GM12891 (cell line): ENCODE measurements at regions not wholly inside any gene's neighbourhood (a gene's known extent, or its start where the extent isn't known, plus 50 kb on each side); places are given as distances from the start of the nearest gene placed in this dataset.

Experiments
- DNase-seq: peaks from one replicate; pipeline ENCODE4 v3.0.0; 2011; ENCODE audit warnings: low spot score; ENCODE audit not compliant: insufficient read length
- FAIRE-seq: peaks from 2 replicates; lab custom pipeline; 2011; peaks lifted over from hg19 to GRCh38; lab: Jason Lieb, UNC
- PAX5 ChIP-seq: IDR thresholded peaks from 2 replicates; pipeline ENCODE4 v1.6.1; 2011; ENCODE audit warnings: low read length, moderate library complexity, mild to moderate bottlenecking; ENCODE audit not compliant: insufficient read depth, severe bottlenecking
- POLR2A ChIP-seq: IDR thresholded peaks from 2 replicates; pipeline ENCODE4 v1.6.1; 2011; ENCODE audit warnings: low read depth, low read length, control low read depth
- POLR2AphosphoS5 ChIP-seq: IDR thresholded peaks from 2 replicates; pipeline ENCODE4 v1.6.1; 2011; ENCODE audit warnings: low read depth, low read length, control low read depth
- POU2F2 ChIP-seq: IDR thresholded peaks from 2 replicates; pipeline ENCODE4 v1.6.1; 2011; ENCODE audit warnings: low read depth, mild to moderate bottlenecking, control low read depth, low read length, moderate library complexity
- SPI1 ChIP-seq: IDR thresholded peaks from 2 replicates; pipeline ENCODE4 v1.6.1; 2011; ENCODE audit warnings: low read depth, low read length, control low read depth
- TAF1 ChIP-seq: IDR thresholded peaks from 2 replicates; pipeline ENCODE4 v1.6.1; 2011; ENCODE audit warnings: low read depth, low read length, control low read depth

DNA sequence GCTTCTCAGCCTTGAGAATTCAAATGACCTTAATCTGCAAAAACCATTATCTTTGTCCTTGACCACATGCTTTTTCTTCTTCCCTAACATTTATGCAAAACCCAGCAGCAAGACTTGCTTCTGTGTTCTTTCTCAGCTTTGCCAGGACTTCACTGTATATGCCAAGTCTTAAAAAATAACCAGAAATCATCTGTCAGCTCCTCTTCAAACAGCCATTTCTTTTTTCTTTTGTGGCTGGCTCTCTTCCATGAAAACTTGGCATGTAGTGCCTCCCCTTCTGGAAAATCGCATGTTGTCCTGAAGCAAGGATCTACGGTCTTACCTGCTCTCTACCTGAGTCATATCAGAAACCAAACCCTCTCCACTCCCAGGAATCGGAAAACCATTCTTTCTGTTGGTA is 364.9 kb downstream of the RPS29 start:
- no peak for DNase-seq
- TF ChIP-seq POU2F2 (no peak), TAF1 (no peak), POLR2AphosphoS5 (no peak), POLR2A (no peak), PAX5 (no peak), SPI1 (no peak)
- no peak for FAIRE-seq

DNA sequence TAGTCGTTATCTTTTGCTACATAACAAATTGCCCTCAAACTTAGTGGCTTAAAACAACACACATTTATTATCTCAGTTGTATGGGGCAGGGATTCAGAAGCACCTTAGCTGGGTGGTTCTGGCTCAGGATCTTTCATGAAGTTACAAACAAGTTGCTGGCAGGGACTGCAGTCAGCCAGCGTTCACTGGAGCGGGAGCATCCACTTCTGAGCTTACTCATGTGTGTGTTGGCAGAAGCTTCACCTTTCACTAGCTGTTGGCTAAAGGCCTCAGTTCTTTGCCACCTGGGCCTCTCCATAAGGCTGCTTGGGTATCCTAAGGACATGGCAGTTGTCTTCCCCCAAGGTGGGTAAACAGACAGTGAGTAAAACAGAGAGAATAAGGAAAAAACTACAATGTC is 365.7 kb downstream of the RPS29 start:
- TF ChIP-seq POU2F2 (no peak), SPI1 (no peak), TAF1 (no peak), PAX5 (no peak), POLR2A (no peak), POLR2AphosphoS5 (no peak)
- DNase-seq: no peak
- no peak for FAIRE-seq

DNA sequence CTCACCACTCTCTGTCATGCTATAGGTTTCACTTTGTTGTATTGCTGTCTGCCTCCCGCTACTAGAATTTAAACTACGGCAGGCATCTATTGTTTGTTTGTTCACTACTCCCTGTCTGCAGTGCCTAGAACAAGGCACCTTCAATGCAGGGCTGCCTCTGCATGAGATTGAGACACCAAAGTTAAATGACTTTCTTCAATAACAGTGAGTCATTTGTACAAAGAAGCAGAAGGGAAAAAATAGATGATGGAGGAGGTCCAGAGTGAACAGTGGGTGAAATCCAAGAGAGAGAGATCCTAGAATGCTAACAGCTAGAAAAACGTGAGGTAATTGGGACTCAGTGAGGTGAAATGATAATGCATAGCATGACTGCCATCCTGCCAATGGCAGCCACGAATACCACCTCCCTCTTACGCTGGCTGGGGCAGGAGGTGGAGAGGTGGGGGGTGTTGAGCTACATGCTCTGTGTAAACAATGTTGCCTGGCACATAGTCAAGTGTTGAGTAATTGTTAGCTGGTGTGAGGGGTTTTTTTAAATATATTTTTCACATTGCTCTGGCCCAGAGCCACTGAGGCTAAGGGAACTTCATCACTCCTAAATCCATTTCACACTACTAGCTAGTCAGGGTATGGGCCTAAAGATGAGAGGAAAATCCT is 367.6 kb downstream of the RPS29 start:
- DNase-seq (no peak), FAIRE-seq (no peak)
- TF ChIP-seq SPI1 (no peak), PAX5 (no peak), POU2F2 (no peak), TAF1 (no peak), POLR2A (no peak), POLR2AphosphoS5 (no peak)

DNA sequence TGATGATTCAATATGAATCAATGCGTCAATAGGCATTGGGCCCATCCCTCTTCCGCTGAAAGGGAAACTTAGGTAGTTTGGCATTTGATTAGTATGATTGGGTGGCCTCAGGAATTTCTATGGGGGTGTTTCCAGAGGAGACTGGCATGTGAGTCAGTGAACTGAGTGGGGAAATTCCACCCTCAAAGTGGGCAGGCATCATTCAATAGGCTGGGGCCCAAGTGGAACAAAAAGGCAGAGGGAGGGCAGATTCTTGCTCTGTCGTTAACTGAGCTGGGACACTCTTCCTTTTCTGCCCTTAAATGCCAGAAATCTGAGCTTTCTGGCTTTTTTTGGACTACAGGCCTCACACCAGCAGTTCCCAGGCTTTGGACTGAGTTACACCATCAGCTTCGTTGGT is 373.5 kb downstream of the RPS29 start:
- TF ChIP-seq POLR2A (no peak), POU2F2 (no peak), TAF1 (no peak), PAX5 (no peak), POLR2AphosphoS5 (no peak), SPI1 (no peak)
- FAIRE-seq (no peak), DNase-seq (no peak)

DNA sequence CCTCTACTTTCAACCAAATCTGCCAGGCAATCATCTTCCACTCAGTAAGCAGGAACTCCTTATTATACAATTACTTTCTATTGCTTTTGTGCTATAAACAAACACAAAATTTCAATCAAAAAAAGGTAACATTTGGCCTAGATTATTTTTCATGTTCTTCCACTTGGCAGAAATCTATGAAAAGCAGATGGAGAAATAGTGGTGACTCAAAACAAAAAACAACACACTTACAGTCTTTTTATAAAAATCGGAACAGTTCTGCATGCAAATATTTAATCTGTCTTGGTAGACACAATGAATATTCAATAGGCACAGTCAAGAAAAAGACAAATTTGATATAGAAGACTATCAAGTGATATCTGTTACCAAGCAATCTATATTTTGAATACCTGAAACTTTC is 376.8 kb downstream of the RPS29 start:
- TF ChIP-seq SPI1 (no peak), PAX5 (no peak), POU2F2 (no peak), POLR2AphosphoS5 (no peak), TAF1 (no peak), POLR2A (no peak)
- FAIRE-seq (no peak), DNase-seq (no peak)

DNA sequence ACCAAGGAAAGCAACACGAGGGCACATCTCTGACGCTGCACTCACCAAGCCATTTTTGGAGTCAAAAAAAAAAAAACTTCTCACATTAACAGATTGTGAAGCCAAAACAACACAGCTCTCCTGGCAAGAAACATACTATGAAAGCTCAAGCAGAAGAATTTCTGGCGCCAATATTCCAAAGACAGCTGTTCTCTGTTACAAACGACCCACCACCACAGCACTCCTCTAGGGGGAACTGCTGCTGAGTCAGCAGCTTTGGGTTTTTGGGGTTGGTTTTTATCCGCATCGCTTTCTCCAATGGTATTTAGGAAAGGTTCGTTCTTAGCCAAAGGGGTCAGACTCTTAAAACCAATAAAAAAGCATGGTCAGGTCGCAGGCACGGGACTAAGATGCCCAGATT is 379.4 kb downstream of the RPS29 start:
- FAIRE-seq (no peak), DNase-seq (no peak)
- TF ChIP-seq SPI1: no peak
- no peak for TF ChIP-seq POU2F2
- no peak for TF ChIP-seq PAX5
- no peak for TF ChIP-seq POLR2AphosphoS5
- no peak for TF ChIP-seq TAF1
- TF ChIP-seq POLR2A: no peak

DNA sequence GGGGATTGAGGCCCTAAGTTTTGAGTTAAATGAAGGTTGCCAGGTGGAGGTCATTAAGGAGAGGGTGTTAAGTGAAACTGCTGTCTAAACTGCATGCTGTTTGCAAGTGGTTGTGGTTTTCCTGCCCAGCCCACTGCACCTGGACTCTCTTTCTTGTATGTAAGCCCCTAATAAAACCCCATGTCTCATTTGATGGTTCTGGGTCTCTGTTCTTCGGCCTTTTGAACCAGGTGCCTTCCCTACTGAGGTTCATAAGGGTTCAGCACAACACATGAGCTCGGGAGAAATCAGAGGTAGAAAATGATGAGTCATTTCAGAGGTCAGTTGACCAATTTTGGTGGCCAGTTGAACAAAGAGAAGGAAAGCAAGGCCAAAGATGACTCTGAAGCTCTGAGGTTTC is 382.5 kb downstream of the RPS29 start:
- FAIRE-seq (no peak), DNase-seq (no peak)
- TF ChIP-seq POLR2A: no peak
- no peak for TF ChIP-seq PAX5
- TF ChIP-seq POU2F2: no peak

DNA sequence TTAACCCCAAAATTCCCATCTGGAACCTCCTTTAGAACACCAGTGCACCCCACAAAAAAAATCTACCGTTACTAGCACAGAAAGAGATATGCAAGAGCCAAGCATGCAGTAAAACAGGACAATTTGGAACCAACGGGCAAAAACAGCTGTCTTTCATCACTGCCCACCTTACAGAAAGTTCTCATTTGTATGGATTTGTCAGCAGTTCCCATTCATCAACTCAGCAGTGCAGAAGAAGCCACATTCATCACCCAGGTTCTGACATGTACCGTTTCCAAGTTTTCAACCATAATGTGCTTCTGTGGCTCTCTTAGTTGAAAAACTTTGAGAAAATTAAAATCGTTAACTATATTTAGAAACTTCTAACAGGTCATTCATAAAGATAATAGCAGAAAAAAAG is 387.0 kb downstream of the RPS29 start:
- DNase-seq (no peak), FAIRE-seq (no peak)
- TF ChIP-seq PAX5 (no peak), POLR2AphosphoS5 (no peak), POU2F2 (no peak)

DNA sequence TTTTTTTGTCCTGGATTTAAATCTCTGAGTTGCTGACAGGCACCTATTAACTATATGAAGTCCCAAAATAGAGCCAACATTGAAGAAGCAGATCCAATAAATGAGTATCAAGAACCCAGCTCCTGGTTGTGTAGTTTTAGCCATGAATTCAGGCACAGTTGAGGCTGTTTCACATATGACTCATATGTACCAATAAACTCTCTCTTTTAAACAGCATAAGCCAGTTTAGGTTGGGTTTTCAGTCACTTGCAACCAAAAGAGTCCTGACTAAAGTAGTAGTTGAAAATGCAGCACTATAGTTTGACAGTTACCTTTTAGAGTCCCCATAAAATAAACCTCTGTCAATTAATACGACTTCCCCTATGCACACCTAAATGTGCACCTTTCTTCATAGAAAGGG is 389.9 kb downstream of the RPS29 start:
- DNase-seq (no peak), FAIRE-seq (no peak)
- TF ChIP-seq POLR2AphosphoS5 (no peak), SPI1 (no peak), TAF1 (no peak), POU2F2 (no peak), PAX5 (no peak), POLR2A (no peak)

DNA sequence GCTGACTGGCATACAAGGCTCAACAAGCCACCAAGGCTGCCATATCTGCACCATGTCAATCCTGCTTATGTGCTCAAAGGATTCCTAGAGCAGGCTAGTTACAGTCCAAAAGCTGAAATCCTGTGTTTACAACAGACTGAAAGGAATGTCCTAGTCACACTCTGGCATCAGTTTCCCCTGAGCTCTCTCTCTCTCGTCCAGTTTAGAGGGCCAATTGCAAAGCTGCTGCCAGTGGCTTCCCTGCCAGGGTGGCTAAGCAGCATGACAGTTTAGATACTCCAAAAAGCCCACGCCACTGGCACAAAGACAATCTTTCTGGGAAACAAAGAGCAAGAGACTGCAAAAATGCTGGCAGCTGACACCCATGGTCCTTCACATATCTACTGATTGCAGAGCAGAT is 392.1 kb downstream of the RPS29 start:
- no peak for FAIRE-seq
- TF ChIP-seq POU2F2 (no peak), POLR2AphosphoS5 (no peak), POLR2A (no peak)
- DNase-seq: no peak
